Glutamatergic neuron (in vitro differentiated cells): ENCODE measurements at regions not wholly inside any gene's neighbourhood (a gene's known extent, or its start where the extent isn't known, plus 50 kb on each side); places are given as distances from the start of the nearest gene placed in this dataset.
"Not testable (repeated sequence)": the region's sequence is repeated elsewhere in the genome, so short reads cannot be mapped to it uniquely, and the experiment has no call there.

ENCODE experiments used
- DNase-seq: peaks from one replicate; pipeline ENCODE4 v3.0.0; 2022
- H3K27ac Mint-ChIP-seq: one replicate; pipeline ENCODE4 v1.8.0; 2020; ENCODE audit warnings: mild to moderate bottlenecking, mixed read lengths, inconsistent platforms; ENCODE audit not compliant: unreplicated experiment
- H3K27me3 Mint-ChIP-seq: one replicate; pipeline ENCODE4 v1.8.0; 2020; ENCODE audit warnings: mild to moderate bottlenecking, moderate library complexity, mixed read lengths, inconsistent platforms; ENCODE audit not compliant: unreplicated experiment
- H3K36me3 Mint-ChIP-seq: one replicate; pipeline ENCODE4 v1.8.0; 2020; ENCODE audit warnings: mild to moderate bottlenecking, mixed read lengths, inconsistent platforms; ENCODE audit not compliant: unreplicated experiment
- H3K4me1 Mint-ChIP-seq: one replicate; pipeline ENCODE4 v1.8.0; 2020; ENCODE audit warnings: mild to moderate bottlenecking, low read depth, mixed read lengths, inconsistent platforms; ENCODE audit not compliant: unreplicated experiment
- H3K4me3 Mint-ChIP-seq: one replicate; pipeline ENCODE4 v1.8.0; 2020; ENCODE audit warnings: mild to moderate bottlenecking, mixed read lengths, inconsistent platforms; ENCODE audit not compliant: unreplicated experiment
- H3K9me3 Mint-ChIP-seq: one replicate; pipeline ENCODE4 v1.8.0; 2020; ENCODE audit warnings: mild to moderate bottlenecking, moderate library complexity, mixed read lengths, inconsistent platforms; ENCODE audit not compliant: unreplicated experiment
- TF ChIP-seq, protein P1 (sequence below): fragments of 200-600 bp; sonication (generic); IDR thresholded peaks from one replicate; pipeline ENCODE4 v1.5.0; 2021; ENCODE audit not compliant: partially characterized antibody, unreplicated experiment

DNA sequence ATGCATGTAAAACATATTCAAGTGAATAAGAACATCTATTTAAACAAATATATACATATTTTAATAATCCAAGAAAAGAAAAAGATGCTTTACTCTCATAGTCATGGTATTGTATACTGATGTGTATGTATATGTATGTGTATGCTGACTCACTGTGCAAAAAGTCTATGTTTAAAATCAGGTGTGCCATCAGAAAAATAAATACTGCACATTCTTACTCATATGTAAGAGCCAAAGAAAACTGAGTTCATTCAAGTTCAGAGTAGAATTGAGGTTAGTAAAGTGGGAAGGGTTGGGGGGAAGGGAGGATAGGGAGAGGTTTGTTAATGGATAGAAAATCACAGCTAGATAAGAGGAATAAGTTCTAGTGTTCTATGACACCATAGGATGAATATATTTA, 403.9 kb upstream of the SMIM31 start:
- Mint-ChIP-seq H3K4me1 (no peaks in the 10 kb centered on the region), H3K36me3 (no peaks in the 10 kb centered on the region), H3K27ac (no peak overlapping the region), H3K27me3 (no peaks in the 10 kb centered on the region), H3K4me3 (no peak overlapping the region), H3K9me3 (no peaks in the 10 kb centered on the region)
- DNase-seq = no peak
- TF ChIP-seq, protein P1, sequence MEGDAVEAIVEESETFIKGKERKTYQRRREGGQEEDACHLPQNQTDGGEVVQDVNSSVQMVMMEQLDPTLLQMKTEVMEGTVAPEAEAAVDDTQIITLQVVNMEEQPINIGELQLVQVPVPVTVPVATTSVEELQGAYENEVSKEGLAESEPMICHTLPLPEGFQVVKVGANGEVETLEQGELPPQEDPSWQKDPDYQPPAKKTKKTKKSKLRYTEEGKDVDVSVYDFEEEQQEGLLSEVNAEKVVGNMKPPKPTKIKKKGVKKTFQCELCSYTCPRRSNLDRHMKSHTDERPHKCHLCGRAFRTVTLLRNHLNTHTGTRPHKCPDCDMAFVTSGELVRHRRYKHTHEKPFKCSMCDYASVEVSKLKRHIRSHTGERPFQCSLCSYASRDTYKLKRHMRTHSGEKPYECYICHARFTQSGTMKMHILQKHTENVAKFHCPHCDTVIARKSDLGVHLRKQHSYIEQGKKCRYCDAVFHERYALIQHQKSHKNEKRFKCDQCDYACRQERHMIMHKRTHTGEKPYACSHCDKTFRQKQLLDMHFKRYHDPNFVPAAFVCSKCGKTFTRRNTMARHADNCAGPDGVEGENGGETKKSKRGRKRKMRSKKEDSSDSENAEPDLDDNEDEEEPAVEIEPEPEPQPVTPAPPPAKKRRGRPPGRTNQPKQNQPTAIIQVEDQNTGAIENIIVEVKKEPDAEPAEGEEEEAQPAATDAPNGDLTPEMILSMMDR = no peak

DNA sequence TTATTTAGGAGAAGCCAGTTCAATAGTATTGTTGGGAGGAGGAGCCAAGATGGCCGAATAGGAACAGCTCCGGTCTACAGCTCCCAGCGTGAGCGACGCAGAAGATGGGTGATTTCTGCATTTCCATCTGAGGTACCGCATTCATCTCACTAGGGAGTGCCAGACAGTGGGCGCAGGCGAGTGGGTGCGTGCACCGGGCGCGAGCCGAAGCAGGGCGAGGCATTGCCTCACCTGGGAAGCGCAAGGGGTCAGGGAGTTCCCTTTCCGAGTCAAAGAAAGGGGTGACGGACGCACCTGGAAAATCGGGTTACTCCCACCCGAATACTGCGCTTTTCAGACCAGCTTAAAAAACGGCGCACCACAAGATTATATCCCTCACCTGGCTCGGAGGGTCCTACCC, 403.2 kb upstream of the SMIM31 start:
- not testable (repeated sequence) for H3K27me3 Mint-ChIP-seq, H3K4me3 Mint-ChIP-seq, H3K9me3 Mint-ChIP-seq, H3K36me3 Mint-ChIP-seq, H3K27ac Mint-ChIP-seq, H3K4me1 Mint-ChIP-seq, DNase-seq

DNA sequence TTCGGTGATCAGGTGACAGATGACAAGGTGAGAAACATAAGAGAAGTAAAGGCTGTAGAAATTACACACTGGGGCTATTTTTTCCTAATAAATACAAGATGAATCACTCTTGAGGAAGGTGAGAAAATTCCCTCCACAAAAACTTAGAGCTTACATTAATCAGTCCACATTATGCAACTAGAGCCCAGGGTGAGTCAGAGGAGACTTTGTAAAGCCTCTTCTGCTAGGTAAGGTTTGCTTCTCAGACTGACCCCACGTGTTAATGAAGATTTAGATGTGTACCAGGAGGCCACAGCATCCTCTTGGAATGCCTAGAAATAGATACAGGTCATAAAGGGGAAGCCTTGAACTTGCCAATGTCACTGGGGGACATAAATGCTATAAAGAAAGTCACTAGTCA, 396.0 kb upstream of the SMIM31 start:
- Mint-ChIP-seq H3K9me3 (no peaks in the 10 kb centered on the region), H3K4me1 (no peaks in the 10 kb centered on the region), H3K27ac (no peak overlapping the region), H3K4me3 (no peak overlapping the region), H3K27me3 (no peaks in the 10 kb centered on the region), H3K36me3 (no peaks in the 10 kb centered on the region)
- TF ChIP-seq, protein P1 = no peak
- no peak for DNase-seq

DNA sequence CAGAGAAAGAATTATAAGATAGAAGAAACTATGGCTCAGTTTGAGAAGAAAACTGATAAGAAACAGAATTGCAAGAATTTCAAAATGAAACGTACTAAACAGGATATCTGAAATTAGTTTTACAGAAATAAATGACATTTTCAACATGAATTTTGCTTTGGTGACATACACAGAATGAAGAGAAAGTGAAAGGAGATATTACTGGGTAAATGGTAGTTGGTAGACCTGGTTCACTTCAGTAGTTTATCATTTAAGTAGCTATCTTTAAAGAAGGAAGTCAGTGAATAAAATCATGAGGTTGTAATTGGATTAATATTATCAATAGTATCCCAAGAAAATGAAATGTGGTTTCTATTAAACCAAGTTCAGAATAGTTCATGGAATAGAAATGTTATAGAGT, 395.5 kb upstream of the SMIM31 start:
- Mint-ChIP-seq H3K27me3 (no peaks in the 10 kb centered on the region), H3K9me3 (no peaks in the 10 kb centered on the region), H3K27ac (no peak overlapping the region), H3K36me3 (no peaks in the 10 kb centered on the region), H3K4me1 (no peaks in the 10 kb centered on the region), H3K4me3 (no peak overlapping the region)
- TF ChIP-seq, protein P1 = no peak
- no peak for DNase-seq

DNA sequence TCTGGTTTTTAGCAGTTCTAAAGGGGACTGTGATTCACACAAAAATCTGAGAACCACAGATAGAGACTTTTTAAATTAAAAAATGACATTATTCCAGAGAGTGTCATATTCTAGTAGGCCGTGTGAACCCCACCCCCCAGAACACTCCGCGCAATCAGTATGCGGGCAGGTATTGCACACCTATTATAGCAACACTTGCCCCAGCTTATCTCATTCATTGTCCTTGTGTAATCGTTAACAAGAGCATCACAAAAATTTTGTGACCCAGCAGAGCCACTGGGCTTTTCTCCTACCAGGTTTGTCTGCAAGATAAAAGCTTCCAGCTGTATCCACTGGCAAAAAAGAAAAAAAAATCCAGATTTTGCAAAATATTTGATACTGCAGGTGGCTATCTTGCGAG, 394.1 kb upstream of the SMIM31 start:
- H3K27me3 Mint-ChIP-seq = no peaks in the 10 kb centered on the region
- H3K4me3 Mint-ChIP-seq = no peak overlapping the region
- H3K36me3 Mint-ChIP-seq = no peaks in the 10 kb centered on the region
- H3K27ac Mint-ChIP-seq = no peak overlapping the region
- no peak for DNase-seq
- H3K9me3 Mint-ChIP-seq = no peaks in the 10 kb centered on the region
- TF ChIP-seq, protein P1 = no peak
- H3K4me1 Mint-ChIP-seq = no peaks in the 10 kb centered on the region

DNA sequence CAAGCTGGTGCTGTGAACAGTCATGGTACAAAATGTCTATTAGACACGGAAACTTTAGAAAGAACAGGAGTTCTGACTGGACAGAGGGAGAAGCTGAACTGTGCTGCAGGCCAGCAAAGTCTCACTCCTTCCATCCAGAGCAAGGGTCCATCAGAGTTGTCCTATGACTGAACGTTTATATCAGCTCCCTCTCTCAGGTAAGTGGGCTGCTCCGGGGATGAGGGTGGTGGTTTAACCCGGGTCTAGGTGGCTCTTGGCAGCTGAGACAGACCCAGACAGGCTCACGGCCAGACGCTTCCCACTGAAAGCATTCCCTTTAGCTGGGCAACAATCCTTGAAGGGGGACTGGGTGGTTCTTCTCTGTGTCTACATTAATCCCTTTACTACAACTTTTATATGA, 385.0 kb upstream of the SMIM31 start:
- Mint-ChIP-seq H3K27ac (no peak overlapping the region), H3K27me3 (no peaks in the 10 kb centered on the region), H3K4me1 (no peaks in the 10 kb centered on the region), H3K4me3 (no peak overlapping the region), H3K9me3 (no peaks in the 10 kb centered on the region), H3K36me3 (no peaks in the 10 kb centered on the region)
- TF ChIP-seq, protein P1 = no peak
- DNase-seq = no peak
